Right lobe of liver (tissue), 6 donors: ENCODE measurements at regions not wholly inside any gene's neighbourhood (a gene's known extent, or its start where the extent isn't known, plus 50 kb on each side); places are given as distances from the start of the nearest gene placed in this dataset.
A peak's percentile ranks its signal among the peaks of the same experiment; 100 is the strongest.

Experiments used
- ATAC-seq, 4 donors: fragments of 200-7000 bp; cut with Tn5 transposase; one replicate each; pipeline ENCODE4 v1.9.1; 2020; ENCODE audit warnings: mild to moderate bottlenecking in 4 of 4, moderate library complexity in 4 of 4
- DNase-seq, 3 donors: peaks; one replicate each; pipeline ENCODE4 v3.0.0-alpha.2; 2020
- H3K27ac ChIP-seq, 3 donors: fragments of 200-600 bp; one replicate each; pipeline ENCODE4 v1.8.0; 2022
- H3K27me3 ChIP-seq, 2 donors: fragments of 200-600 bp; one replicate each; pipeline ENCODE4 v1.8.0; 2022
- H3K36me3 ChIP-seq, 4 donors: fragments of 200-600 bp; sonication (generic) in 1 of 4; one replicate each; pipeline versions ENCODE4 v1.5.1 to v1.8.0; 2017 to 2022; ENCODE audit warnings: control low read depth in 1 of 4
- H3K4me1 ChIP-seq, 4 donors: fragments of 200-600 bp; sonication (generic) in 1 of 4; one replicate each; pipeline versions ENCODE4 v1.5.1 to v1.8.0; 2017 to 2022; ENCODE audit warnings: control low read depth in 1 of 4
- H3K4me3 ChIP-seq, 3 donors: fragments of 200-600 bp; one replicate each; pipeline ENCODE4 v1.8.0; 2022
- H3K9me3 ChIP-seq, 4 donors: fragments of 200-600 bp; sonication (generic) in 1 of 4; one replicate each; pipeline versions ENCODE4 v1.5.1 to v1.8.0; 2017 to 2022; ENCODE audit warnings: control low read depth in 1 of 4
- POLR2A ChIP-seq: fragments of 450-650 bp; IDR thresholded peaks from one replicate; pipeline ENCODE4 v1.6.1; 2017; ENCODE audit warnings: antibody characterized with exemption, mild to moderate bottlenecking
- WGBS: methylation state at CpG from one replicate; pipeline ENCODE4 v1.1.6; 2018; ENCODE audit warnings: low coverage, low lambda C conversion rate; ENCODE audit not compliant: insufficient coverage; ENCODE audit errors: missing lambda C conversion rate; 5-methylcytosine and 5-hydroxymethylcytosine counted together
- intact Hi-C, 2 donors: fragments of 100-400 bp; cut with DNase I; formaldehyde crosslinking; loops; one replicate each; pipeline versions ENCODE4 v1.11.2 to v1.14.1; 2022
- TF ChIP-seq, protein P1 (sequence below), 4 donors: fragments of 200-600 bp in 3 of 4; fragments of 450-650 bp in 1 of 4; IDR thresholded peaks; one replicate each; pipeline versions ENCODE4 v1.5.1 to v1.8.0; 2016 to 2022; ENCODE audit warnings: antibody characterized with exemption in 4 of 4, mild to moderate bottlenecking in 2 of 4
- donor health status: DM: no; HTN: yes; CAD: no.
- donor health status: DM: no; HTN: no; CAD: no.
- donor health status: DM: no; HTN: no; CAD: no.
- donor health status: DM: no; HTN: yes; CAD: no.
- donor health status: DM: no; HTN: yes; CAD: no.

DNA sequence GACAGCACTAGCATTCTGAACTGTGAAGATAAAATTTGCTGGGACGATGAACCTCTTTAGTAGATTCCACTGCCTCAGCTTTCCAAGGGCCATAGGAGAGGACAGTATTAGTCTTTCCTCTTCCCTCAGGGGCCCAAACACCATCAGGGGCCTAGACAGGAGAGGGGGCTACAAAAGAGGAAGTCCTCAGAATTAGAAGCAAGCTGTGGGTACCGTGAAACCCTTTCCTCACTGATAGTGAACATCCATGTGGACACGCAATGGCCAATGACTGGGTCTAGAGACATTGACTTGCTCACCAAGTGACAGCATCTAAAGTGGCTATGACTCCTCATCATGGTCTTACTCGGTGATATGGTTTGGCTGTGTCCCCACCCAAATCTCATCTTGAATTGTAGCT, 68.1 kb upstream of the UST start:
- Histone ChIP-seq H3K36me3 (no peaks in the 10 kb centered on the region), H3K9me3 (no peaks in the 10 kb centered on the region), H3K4me3 (no peak overlapping the region), H3K27me3 (no peaks in the 10 kb centered on the region), H3K27ac (no peak overlapping the region), H3K4me1 (no peaks in the 10 kb centered on the region)
- no peak for DNase-seq
- 83% methylated on average over 1 of the region's 4 CpGs for WGBS
- no peak for TF ChIP-seq POLR2A
- TF ChIP-seq, protein P1, sequence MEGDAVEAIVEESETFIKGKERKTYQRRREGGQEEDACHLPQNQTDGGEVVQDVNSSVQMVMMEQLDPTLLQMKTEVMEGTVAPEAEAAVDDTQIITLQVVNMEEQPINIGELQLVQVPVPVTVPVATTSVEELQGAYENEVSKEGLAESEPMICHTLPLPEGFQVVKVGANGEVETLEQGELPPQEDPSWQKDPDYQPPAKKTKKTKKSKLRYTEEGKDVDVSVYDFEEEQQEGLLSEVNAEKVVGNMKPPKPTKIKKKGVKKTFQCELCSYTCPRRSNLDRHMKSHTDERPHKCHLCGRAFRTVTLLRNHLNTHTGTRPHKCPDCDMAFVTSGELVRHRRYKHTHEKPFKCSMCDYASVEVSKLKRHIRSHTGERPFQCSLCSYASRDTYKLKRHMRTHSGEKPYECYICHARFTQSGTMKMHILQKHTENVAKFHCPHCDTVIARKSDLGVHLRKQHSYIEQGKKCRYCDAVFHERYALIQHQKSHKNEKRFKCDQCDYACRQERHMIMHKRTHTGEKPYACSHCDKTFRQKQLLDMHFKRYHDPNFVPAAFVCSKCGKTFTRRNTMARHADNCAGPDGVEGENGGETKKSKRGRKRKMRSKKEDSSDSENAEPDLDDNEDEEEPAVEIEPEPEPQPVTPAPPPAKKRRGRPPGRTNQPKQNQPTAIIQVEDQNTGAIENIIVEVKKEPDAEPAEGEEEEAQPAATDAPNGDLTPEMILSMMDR (IDR thresholded peaks at IDR 0.05): no peak
- intact Hi-C loops: no loop called here
- no peak for ATAC-seq

DNA sequence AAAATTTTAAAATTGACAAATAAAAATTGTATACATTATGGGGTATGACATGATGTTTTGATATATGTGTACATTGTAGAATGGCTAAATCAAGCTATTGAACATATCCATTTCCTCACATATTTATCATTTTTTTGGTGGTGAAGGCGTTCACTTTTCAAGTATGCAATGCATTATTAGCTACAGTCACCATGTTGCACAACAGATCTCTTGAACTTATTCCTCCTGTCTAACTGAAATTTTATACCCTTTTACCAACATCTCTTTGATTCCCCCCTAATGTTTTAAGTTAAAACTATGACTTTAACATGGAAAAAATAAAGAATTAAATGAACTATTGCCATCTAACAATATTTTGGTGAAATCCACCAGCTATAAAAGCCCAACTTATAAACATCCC, 65.2 kb upstream of the UST start:
- no peaks in the 10 kb centered on the region for H3K27me3 ChIP-seq
- DNase-seq (no peak), ATAC-seq (no peak)
- H3K4me1 ChIP-seq: no peaks in the 10 kb centered on the region
- no peak overlapping the region for H3K27ac ChIP-seq
- intact Hi-C loops: no loop called here
- no peak for TF ChIP-seq POLR2A
- TF ChIP-seq, protein P1 (IDR thresholded peaks at IDR 0.05): no peak
- no peaks in the 10 kb centered on the region for H3K36me3 ChIP-seq
- H3K9me3 ChIP-seq: no peaks in the 10 kb centered on the region
- H3K4me3 ChIP-seq: no peak overlapping the region
- 76% methylated on average over 1 of the region's 1 CpG for WGBS

DNA sequence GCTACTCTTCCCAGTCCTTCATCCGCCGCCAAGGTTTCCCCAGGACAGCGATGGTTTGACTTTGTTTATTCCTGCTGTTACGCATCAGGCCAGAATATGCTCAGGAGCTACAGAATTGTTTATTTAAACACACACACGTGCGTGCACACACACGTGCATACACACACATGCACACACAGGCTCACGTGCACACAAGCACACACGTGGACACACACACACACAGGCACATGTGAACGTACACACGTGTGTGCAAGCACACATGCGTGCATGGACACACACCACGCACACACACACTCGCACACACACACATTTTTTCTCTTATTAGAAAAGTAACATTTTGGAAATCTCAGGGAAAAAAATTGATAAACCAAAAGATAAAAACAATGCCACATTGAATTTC, 64.6 kb upstream of the UST start:
- no peaks in the 10 kb centered on the region for H3K9me3 ChIP-seq
- TF ChIP-seq, protein P1 (IDR thresholded peaks at IDR 0.05): no peak
- no peak overlapping the region for H3K4me3 ChIP-seq
- DNase-seq (no peak), ATAC-seq (no peak)
- H3K36me3 ChIP-seq: no peaks in the 10 kb centered on the region
- H3K4me1 ChIP-seq: no peaks in the 10 kb centered on the region
- WGBS: 80% methylated on average over 11 of the region's 14 CpGs
- intact Hi-C loops: no loop called here
- no peaks in the 10 kb centered on the region for H3K27me3 ChIP-seq
- no peak overlapping the region for H3K27ac ChIP-seq

DNA sequence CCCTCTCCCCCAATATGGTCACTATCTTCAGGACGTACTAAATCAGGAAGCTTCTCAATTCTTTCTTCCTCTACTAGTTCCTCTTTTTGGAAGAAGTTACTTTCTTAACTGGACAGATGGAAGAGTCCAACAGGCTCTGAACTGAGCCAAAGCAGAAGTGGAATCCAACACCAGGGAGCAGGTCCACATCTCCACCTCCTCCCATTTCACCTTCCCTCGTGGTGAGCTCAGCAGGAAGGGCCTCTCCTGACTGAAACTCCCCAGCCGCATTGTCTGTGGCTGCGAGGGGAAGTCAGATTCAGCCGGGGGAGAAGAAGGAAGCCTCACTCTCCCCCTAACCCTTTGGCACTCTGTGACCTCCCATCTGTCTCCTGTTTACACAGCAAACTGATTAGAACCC, 63.8 kb upstream of the UST start:
- H3K4me3 ChIP-seq: no peak overlapping the region
- no peaks in the 10 kb centered on the region for H3K27me3 ChIP-seq
- no peak overlapping the region for H3K27ac ChIP-seq
- WGBS: 16% methylated on average over 4 of the region's 5 CpGs
- H3K4me1 ChIP-seq: no peaks in the 10 kb centered on the region
- H3K9me3 ChIP-seq: no peaks in the 10 kb centered on the region
- TF ChIP-seq, protein P1 (IDR thresholded peaks at IDR 0.05): no peak
- TF ChIP-seq POLR2A: no peak
- H3K36me3 ChIP-seq: no peaks in the 10 kb centered on the region
- peak; percentile 40 to 79 (median 64) for ATAC-seq
- DNase-seq: no peak
- intact Hi-C loops: no loop called here

DNA sequence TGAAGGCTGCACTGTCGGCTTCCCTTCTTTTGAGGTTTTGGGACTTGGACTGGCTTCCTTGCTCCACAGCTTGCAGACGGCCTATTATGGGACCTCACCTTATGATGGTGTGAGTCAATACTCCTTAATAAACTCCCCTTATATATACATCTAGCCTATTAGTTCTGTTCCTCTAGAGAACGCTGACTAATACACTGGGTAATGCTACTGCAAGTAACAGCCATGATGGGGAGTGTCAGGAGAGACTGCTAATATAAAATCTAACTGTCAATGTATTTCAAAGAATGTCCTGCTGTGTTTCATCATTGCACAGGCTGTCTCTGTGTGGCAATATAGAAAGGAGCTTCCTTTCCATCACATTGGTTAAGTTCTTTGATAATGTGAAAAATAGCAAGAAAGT, 57.7 kb upstream of the UST start:
- TF ChIP-seq, protein P1 (IDR thresholded peaks at IDR 0.05): no peak
- TF ChIP-seq POLR2A: no peak
- no peak overlapping the region for H3K4me3 ChIP-seq
- no peaks in the 10 kb centered on the region for H3K27me3 ChIP-seq
- no peaks in the 10 kb centered on the region for H3K4me1 ChIP-seq
- H3K9me3 ChIP-seq: no peaks in the 10 kb centered on the region
- ATAC-seq (no peak), DNase-seq (no peak)
- no peaks in the 10 kb centered on the region for H3K36me3 ChIP-seq
- 82% methylated on average over 3 of the region's 3 CpGs for WGBS
- intact Hi-C loops: no loop called here
- H3K27ac ChIP-seq: no peak overlapping the region
